SK-N-SH treated with all-trans-retinoic acid at 6 μM for 48 hours (cell line): ENCODE measurements at regions not wholly inside any gene's neighbourhood (a gene's known extent, or its start where the extent isn't known, plus 50 kb on each side); places are given as distances from the start of the nearest gene placed in this dataset.

ENCODE experiments used
- ARNTL ChIP-seq: fragments of 450-650 bp; formaldehyde crosslinking; IDR thresholded peaks from 2 replicates; pipeline ENCODE4 v1.5.0; 2020; ENCODE audit warnings: low read depth, mild to moderate bottlenecking, moderate library complexity, borderline replicate concordance
- ZFP3 ChIP-seq: fragments of 250-450 bp; sonication (Bioruptor Pico); IDR thresholded peaks from 2 replicates; pipeline ENCODE4 v1.5.0; 2020; ENCODE audit warnings: mild to moderate bottlenecking, moderate library complexity

DNA sequence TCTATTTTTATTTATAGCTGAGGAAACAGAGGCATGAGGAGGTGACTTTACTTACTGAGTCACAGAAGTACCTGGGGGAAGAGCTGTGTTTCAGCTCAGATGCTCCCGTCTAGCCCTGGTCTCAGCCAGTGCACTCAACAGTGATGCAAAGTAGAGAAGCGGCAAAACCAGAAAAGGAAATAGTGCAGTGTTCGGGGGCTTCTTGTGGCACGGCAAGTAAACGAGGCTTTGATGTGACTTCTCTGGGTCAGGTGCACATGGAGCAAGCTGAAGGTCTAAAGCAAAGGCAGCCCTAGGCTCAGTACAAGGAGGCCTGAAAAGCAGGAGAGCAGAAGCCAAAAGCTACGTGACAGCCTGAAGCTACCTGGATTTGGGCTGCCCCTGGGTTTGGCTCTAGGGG is 526.7 kb upstream of the ADAMTS16 start:
- no peak for TF ChIP-seq ARNTL (CRISPR knock-in tag)
- TF ChIP-seq ZFP3 (CRISPR knock-in tag): no peak
